ENCODE measurements at regions not wholly inside any gene's neighbourhood (a gene's known extent, or its start where the extent isn't known, plus 50 kb on each side); places are given as distances from the start of the nearest gene placed in this dataset.

- DNase-seq = peak in 1 of 3 experiments; percentile 3
These were observed 58.7 kb downstream of the POU5F2 start for GRCh38 chr5:93682471-93683404.

GRCh38 chr5:93681432-93681831 is 60.0 kb downstream of the POU5F2 start:
- no peak for DNase-seq

DNA sequence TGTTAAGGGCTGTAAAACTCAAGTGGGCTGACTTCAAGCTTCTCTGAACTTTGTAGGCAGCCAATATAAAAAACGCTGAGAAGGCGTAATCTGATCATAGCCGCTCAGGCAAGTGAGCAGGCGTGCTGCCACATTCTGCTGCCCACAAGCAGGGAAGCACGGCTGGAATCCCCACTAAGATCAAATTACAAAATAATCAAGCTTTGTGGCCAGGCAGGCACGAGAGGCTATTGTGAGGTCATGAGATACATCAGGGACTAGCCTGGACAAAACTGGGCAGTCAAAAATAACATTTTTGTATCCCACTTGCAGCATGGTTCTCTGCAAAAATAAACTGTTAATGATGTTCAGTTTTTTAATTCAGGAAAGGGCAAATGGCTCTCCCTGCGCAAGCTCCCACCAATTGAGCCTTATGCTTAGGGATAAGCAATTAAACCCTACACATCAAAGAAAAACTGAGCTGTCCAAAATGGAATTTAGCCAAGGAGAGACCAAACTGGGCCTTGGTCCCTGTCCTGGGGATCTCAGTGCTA is 64.0 kb downstream of the POU5F2 start:
- DNase-seq = peak; percentile 56 to 95 (median 87)

- DNase-seq = no peak
These were observed 64.7 kb downstream of the POU5F2 start for GRCh38 chr5:93676704-93677103.

DNA sequence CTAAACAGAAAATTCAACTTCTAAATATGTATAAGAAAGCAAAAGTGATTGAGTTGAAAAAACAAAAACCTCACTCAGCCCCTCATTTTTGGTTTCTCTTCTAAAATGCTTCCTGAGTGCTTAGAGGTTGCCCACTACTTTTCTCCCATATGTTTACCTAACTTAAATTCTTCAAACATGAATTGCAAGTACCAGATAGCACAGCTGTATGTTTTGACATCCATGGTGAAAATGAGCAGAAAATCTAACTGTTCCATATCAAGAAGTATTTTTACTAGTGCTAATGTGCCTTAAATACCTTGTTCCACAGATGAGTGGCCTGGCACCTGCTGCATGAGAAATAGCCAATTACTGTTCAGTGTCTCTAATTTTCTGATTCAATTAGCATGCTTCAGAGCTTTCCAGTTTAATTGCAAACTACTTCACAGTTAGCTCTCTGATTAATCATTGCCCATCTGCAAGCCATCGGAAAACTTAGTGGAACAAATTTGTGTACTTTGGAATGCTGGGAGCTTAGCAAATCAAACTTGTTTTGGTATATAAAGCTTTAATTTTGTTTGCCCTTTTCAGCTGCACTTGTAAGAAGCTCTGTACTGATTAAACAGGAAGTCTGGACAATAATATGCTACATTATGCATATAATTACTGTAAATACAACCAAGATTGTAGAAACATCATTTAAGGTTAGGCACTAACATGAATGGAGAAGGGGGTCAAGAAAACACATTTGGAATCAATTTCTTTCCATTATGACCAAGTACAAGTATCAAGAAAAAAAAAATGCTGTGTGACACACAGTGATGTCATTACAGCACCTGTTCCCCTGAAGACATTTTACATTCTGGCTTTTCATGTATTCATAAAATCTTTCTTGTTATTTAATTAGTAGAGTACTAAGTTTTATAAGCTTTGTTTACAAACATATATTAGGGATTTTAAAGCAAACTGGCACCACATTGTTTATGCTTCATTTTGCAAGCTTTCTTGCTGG is 65.6 kb downstream of the POU5F2 start:
- DNase-seq = peak; percentile 3 to 81 (median 38)

DNA sequence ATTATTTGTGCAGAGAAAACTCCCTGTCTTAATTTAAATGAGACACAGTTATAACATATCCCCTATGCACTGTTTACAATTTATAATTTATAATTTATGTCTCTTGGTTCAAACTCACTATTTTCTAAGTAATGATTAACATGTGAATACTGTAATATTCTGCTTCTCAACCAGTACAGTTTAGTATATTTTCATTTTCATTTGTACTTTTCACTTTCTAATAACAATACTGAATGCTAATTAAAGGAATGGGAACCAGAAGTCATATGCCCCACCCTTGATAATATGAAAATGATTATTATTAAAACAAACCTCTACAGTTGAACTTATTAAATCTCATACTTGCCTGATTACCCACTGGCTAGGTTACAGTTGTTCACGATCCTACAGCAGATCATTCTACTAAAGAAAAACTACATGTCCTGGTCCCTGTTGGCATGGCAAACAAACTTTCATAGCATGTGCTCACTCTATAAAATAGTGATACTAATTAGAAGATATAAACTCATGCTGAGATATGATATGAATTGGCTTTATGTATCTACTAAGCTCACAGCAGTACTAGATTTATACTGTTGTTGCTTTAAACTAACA is 66.4 kb downstream of the POU5F2 start:
- DNase-seq = peak in 1 of 3 experiments; percentile 38

DNA sequence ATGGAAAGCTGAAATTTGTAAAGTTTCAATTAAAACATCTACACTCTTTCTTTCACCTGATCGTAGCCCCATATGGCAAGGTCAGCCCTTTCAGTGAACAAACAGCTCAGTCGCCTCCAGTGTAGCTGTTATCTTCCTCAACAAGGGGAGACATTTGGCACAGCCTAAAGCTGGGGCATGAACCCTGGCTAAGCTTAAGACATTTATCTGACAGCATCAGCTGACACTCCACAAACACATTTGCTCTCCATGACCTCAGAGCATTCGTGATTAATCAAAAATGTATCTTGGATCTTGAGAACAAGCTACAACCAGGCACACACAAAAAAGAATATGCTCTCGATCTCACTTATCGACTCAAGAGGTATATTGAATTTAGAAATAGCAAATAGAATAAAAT is 67.3 kb downstream of the POU5F2 start:
- DNase-seq = peak in 1 of 3 experiments; percentile 28

GRCh38 chr5:93673316-93673954 is 68.0 kb downstream of the POU5F2 start:
- peak in 1 of 3 experiments; percentile 29 for DNase-seq

GRCh38 chr5:93665648-93666047 is 75.8 kb downstream of the POU5F2 start:
- DNase-seq = peak in 2 of 3 experiments; percentile 25 to 53

DNA sequence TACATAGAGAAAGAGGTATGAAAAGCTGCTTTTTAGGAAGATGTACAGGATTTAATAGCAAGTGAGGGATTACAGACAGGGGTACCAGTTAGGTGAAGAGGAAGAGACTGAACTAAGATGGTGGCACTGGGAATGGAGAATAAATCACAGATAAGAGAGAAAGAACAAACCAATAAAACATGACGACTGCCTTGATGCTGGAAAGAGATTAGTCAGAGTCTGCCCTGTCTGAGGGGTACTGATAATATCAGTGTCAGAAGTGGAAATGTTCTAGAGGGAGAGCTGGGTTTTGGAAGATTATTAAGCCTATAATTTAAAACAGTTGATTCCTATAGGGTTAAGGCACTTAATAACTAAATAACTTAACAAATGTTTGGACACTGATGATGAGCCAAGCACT is 77.7 kb downstream of the NR2F1 start:
- no peak for DNase-seq

DNA sequence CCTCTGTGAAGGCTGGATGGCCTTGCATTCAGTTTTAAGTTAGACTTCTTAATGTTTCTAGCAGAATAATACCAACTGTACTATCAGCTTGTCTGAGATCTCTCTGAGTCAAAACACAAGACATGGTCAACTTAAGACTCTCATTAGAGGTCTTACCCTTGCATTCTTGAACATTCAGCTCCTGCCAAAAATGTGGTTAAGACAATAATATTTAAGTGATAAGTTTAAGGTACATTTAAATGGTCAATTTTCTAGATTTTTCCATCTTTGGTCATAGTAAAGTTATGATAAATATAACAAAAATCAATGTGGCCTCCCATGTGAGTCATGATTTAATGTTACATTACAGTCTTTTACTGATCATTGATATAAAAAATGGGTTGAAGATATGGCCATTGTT is 75.0 kb downstream of the NR2F1 start:
- no peak for DNase-seq

- DNase-seq = no peak
These were observed 71.7 kb downstream of the NR2F1 start for GRCh38 chr5:93654676-93655075.

DNA sequence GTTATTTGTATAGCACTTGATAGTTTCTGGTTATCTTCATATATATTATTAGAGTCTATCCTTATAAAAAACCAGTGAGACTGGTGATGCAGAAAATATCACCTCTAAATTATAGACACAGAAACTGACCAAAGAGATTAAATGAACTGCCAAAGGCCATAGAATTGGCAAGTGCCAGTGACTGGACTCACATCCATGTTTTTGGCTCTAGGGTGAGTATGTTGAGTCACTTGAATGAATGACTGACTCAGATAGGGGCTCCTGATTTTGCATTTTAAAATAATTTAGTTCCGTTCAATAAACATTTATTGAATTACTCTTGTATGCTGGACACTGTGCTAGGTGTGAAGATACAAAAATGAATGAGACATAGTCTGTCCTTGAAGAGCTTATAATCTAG is 70.7 kb downstream of the NR2F1 start:
- no peak for DNase-seq

- peak in 1 of 3 experiments; percentile 5 for DNase-seq
These were observed 66.3 kb downstream of the NR2F1 start for GRCh38 chr5:93649234-93649900.

GRCh38 chr5:93644760-93645159 is 61.7 kb downstream of the NR2F1 start:
- no peak for DNase-seq
